HG02852 (cell line): ENCODE measurements at regions not wholly inside any gene's neighbourhood (a gene's known extent, or its start where the extent isn't known, plus 50 kb on each side); places are given as distances from the start of the nearest gene placed in this dataset.
"Not testable (repeated sequence)": the region's sequence is repeated elsewhere in the genome, so short reads cannot be mapped to it uniquely, and the experiment has no call there.

ENCODE experiments used
- ATAC-seq: cut with Tn5 transposase; IDR thresholded peaks from one replicate; pipeline ENCODE4 v1.9.1; 2021; ENCODE audit warnings: mild to moderate bottlenecking, moderate library complexity; ENCODE audit not compliant: unreplicated experiment

DNA sequence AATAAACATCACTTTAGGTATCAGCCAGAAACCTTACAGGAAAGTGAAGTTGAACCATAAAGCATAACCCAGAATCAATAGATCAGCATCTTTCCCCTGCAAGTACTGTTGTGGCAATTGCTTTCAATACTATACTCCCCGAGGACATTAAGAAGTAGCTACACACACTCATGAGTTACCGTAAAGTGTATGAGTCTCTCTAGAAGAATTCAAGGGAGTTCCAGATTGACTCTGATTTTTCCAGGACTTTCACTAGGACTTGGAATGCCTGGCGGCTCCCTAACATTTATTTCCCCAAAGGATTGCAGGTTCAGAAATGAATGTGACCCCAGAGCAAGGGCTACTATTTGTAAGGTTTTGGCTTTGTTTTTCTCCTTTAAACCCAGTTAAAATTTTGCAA lies 465.4 kb upstream of the MDGA2 start:
- no peak for ATAC-seq

- no peak for ATAC-seq
These were observed 454.1 kb upstream of the MDGA2 start for GRCh38 chr14:48129472-48129871.

DNA sequence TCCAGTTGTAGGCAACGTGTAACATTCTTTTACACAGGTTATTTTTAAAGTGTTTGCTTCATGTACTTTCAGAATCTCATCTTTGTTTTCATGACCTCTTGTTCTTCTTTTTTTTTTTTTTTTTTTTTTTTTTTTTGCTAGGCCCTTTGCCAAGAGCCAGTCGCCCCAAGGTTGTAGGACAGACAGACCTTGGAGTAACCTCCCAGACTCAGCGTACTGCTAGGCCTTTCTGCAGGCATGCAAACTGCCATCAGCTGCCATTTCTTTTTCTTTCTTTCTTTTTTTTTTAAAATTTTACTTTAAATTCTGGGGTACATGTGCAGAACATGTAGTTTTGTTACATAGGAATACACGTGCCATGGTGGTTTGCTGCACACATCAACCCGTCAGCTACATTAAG lies 452.3 kb upstream of the MDGA2 start:
- ATAC-seq = no peak

- ATAC-seq = no peak
These were observed 450.2 kb upstream of the MDGA2 start for GRCh38 chr14:48125654-48126053.

GRCh38 chr14:48113713-48114112 lies 438.3 kb upstream of the MDGA2 start:
- ATAC-seq = no peak

- no peak for ATAC-seq
These were observed 435.7 kb upstream of the MDGA2 start for GRCh38 chr14:48111151-48111550.

- ATAC-seq = no peak
These were observed 432.2 kb upstream of the MDGA2 start for GRCh38 chr14:48107646-48108045.

GRCh38 chr14:48096897-48097296 lies 421.5 kb upstream of the MDGA2 start:
- no peak for ATAC-seq

- ATAC-seq = no peak
These were observed 411.1 kb upstream of the MDGA2 start for GRCh38 chr14:48086516-48086915.

- no peak for ATAC-seq
These were observed 400.1 kb upstream of the MDGA2 start for GRCh38 chr14:48075487-48075886.

DNA sequence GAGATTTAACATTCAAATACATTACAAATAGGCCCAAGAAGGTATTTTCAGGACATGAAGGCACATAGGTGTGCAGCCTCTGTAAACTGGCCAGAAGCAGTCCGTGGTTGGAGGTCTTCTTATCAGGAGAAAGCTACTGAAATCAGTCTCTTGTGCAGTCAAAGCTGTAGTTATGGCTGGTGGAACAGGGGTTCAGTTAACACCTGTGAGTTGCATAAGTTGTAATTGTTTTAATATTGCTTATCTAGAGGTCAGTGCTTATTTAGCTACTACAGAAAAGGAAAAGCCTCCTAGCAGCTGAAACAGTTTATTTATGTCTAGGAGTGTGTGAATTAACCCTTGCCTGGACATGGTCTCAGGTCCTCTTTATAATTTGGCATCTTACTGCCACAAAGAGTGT lies 377.6 kb upstream of the MDGA2 start:
- no peak for ATAC-seq

GRCh38 chr14:48035836-48036235 lies 360.4 kb upstream of the MDGA2 start:
- ATAC-seq = no peak

- ATAC-seq = no peak
These were observed 351.7 kb upstream of the MDGA2 start for GRCh38 chr14:48027115-48027514.

GRCh38 chr14:48023881-48024280 lies 348.5 kb upstream of the MDGA2 start:
- no peak for ATAC-seq

- ATAC-seq = not testable (repeated sequence)
These were observed 336.1 kb upstream of the MDGA2 start for GRCh38 chr14:48011484-48011883.

- no peak for ATAC-seq
These were observed 333.2 kb upstream of the MDGA2 start for GRCh38 chr14:48008646-48009045.

GRCh38 chr14:48005986-48006385 lies 330.6 kb upstream of the MDGA2 start:
- ATAC-seq = no peak

- ATAC-seq = no peak
These were observed 318.5 kb upstream of the MDGA2 start for GRCh38 chr14:47993883-47994282.

- ATAC-seq = no peak
These were observed 312.8 kb upstream of the MDGA2 start for GRCh38 chr14:47988175-47988574.

GRCh38 chr14:47978871-47979270 lies 303.5 kb upstream of the MDGA2 start:
- no peak for ATAC-seq

- ATAC-seq = no peak
These were observed 300.7 kb upstream of the MDGA2 start for GRCh38 chr14:47976139-47976538.

DNA sequence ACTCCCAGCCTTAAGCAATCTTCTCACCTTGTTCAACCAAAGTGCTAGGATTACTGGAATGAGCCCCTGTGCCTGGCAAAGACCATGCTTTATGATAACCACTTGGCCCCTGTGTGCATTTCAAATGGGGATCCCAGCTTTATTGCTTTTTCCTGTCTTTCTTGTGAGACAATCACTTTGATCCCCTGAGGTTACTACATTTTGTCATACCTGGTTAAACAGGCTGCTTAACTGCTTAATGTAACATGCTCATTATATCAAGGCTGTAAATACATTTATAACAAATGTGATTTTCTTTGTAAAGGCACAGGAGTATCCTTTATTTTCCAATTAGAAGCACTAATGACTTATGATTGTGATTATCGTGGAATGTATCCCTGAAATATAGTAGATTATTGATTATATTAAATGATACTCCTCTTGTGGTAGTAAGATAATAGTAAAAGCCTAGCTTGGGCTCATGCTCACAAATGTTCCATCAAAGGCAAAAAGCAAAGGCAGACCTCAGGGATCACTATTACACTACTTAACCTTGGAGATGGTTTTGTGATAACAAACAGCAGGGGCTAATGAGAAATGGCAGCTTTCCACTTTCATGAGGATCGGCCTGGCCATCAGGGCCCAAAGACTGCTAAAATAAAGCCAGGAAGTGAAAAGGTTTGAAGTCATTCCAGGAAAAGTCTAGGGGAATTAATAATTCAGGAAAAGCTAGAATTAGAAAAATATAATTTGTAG lies 290.8 kb upstream of the MDGA2 start:
- ATAC-seq = no peak

GRCh38 chr14:47961634-47962033 lies 286.2 kb upstream of the MDGA2 start:
- no peak for ATAC-seq
